ENCODE measurements at regions not wholly inside any gene's neighbourhood (a gene's known extent, or its start where the extent isn't known, plus 50 kb on each side); places are given as distances from the start of the nearest gene placed in this dataset.

DNA sequence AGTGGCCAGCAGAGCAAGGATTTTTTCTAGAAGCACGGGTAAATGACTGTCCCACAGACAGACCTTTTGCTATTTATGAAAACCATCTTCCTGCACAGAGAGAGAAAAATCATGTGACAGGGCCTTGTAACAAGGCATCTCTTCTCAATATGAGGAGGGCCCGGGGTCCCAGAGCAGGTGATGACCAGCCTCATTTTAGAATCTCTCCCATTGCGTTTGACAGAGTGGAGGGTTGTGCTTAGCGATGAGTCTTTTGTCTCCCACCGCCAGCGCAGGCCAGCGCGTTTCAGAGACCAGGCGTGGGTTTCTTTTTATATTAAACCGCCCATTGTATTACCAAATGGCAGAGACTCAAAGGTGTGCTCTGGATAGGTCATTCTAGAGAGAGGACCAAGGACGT lies 97.4 kb upstream of the UBL3 start:
- no peak for TF ChIP-seq CTCF (IDR thresholded peaks at IDR 0.05; ENCODE audit: insufficient read depth, low read length, poor library complexity, severe bottlenecking)
- Histone ChIP-seq H3K36me3 (ENCODE audit: control insufficient read depth, insufficient read depth, low read length) (no peaks in the 10 kb centered on the region), H3K4me3 (replicated peaks; ENCODE audit: low read depth, low read length) (no peak overlapping the region), H3K27me3 (replicated peaks; ENCODE audit: control insufficient read depth, insufficient read depth, low read length) (no peaks in the 10 kb centered on the region; the same call in 1 of the 2 replicates)
- DNase-seq (ENCODE audit: extremely low read depth, insufficient read length) = no peak

DNA sequence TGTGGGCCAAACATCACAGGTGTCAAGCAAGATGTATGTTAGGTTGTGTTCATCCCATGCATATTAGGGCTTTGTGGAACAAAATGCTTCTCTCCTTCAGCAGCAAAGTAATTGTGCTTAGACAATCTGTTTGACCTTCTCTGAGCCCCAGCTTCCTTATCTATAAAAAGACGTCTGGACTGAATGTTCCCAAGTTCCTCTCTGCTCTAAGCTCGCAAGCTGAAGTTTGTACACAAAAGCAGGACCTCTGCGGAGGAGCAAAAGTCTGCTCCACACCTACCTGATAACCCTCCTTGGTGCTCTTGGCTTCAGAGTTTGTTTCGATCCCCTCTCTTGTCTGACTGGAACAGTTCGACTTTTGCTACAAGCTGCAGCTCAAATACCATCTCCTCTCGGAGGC lies 95.7 kb upstream of the UBL3 start:
- no peaks in the 10 kb centered on the region for H3K27me3 ChIP-seq (replicated peaks; ENCODE audit: control insufficient read depth, insufficient read depth, low read length)
- TF ChIP-seq CTCF (IDR thresholded peaks at IDR 0.05; ENCODE audit: insufficient read depth, low read length, poor library complexity, severe bottlenecking) = no peak
- DNase-seq (ENCODE audit: extremely low read depth, insufficient read length) = no peak

DNA sequence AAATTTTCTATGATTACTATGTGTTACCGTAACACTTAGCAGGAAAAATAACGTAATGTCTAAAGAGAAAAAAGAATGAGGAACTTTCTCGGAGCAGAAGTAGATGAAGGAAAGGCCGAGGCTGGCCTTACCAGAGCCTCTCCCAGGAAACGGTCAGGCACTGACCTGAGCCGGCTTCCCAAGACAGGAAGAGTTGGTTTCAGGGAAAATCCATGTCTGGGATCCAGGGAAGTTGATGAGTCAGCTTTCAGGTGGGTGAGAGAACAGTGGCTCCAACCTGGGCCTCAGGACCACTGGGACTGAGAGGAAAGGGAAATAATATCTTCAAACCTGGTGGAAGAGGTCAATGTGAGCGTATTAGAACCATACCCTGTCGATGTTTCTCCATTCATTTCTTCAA lies 93.3 kb upstream of the UBL3 start:
- Histone ChIP-seq H3K36me3 (ENCODE audit: control insufficient read depth, insufficient read depth, low read length) (no peaks in the 10 kb centered on the region), H3K4me3 (replicated peaks; ENCODE audit: low read depth, low read length) (no peak overlapping the region), H3K27me3 (replicated peaks; ENCODE audit: control insufficient read depth, insufficient read depth, low read length) (no peaks in the 10 kb centered on the region)
- DNase-seq (ENCODE audit: extremely low read depth, insufficient read length) = no peak
- TF ChIP-seq CTCF (IDR thresholded peaks at IDR 0.05; ENCODE audit: insufficient read depth, low read length, poor library complexity, severe bottlenecking) = no peak

More for the DNA sequence above, 95.7 kb upstream of the UBL3 start:
- Histone ChIP-seq H3K36me3 (ENCODE audit: control insufficient read depth, insufficient read depth, low read length) (no peaks in the 10 kb centered on the region), H3K4me3 (replicated peaks; ENCODE audit: low read depth, low read length) (no peak overlapping the region)

DNA sequence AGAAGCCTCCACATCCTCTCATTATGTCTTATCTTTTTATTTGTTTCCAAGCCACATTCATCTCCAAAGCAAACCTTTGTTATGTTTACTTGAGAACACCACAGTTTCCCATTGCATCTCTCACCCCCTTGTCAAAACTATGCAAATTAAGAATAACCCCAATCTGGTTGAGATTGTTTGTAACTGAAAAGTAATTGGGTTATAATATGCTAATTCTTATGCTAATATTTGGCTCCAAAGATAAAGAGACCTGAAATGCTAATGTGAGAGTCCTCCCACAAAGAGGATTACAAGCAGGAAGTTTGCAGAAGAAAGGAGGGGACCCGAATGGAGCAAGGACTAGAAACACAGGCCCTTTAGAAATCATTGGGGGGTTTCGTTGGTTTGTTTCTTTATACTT lies 92.9 kb upstream of the UBL3 start:
- Histone ChIP-seq H3K27me3 (replicated peaks; ENCODE audit: control insufficient read depth, insufficient read depth, low read length) (no peaks in the 10 kb centered on the region), H3K36me3 (ENCODE audit: control insufficient read depth, insufficient read depth, low read length) (no peaks in the 10 kb centered on the region), H3K4me3 (replicated peaks; ENCODE audit: low read depth, low read length) (no peak overlapping the region)
- TF ChIP-seq CTCF (IDR thresholded peaks at IDR 0.05; ENCODE audit: insufficient read depth, low read length, poor library complexity, severe bottlenecking) = no peak
- no peak for DNase-seq (ENCODE audit: extremely low read depth, insufficient read length)

DNA sequence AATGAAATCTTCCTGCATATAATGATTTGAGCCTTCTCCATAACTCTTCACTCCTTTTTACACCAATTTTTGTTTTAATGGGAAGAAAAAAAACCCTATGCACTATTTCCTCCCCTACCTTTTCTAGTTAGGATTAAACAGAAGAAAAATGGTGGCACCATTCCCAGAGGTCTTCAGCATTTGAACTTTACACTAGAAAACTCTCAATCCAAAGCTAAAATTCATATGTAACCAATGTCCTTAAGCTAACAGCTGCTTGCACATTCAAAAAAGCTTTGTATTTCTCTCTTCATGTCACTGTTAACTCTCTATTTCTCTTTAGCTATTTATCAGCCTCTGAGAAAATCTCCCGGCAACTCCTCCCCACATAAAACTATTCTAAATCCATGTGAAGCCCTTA lies 90.3 kb upstream of the UBL3 start:
- TF ChIP-seq CTCF (IDR thresholded peaks at IDR 0.05; ENCODE audit: insufficient read depth, low read length, poor library complexity, severe bottlenecking) = no peak
- Histone ChIP-seq H3K36me3 (ENCODE audit: control insufficient read depth, insufficient read depth, low read length) (no peaks in the 10 kb centered on the region), H3K27me3 (replicated peaks; ENCODE audit: control insufficient read depth, insufficient read depth, low read length) (no peaks in the 10 kb centered on the region), H3K4me3 (replicated peaks; ENCODE audit: low read depth, low read length) (no peak overlapping the region)
- DNase-seq (ENCODE audit: extremely low read depth, insufficient read length) = no peak

DNA sequence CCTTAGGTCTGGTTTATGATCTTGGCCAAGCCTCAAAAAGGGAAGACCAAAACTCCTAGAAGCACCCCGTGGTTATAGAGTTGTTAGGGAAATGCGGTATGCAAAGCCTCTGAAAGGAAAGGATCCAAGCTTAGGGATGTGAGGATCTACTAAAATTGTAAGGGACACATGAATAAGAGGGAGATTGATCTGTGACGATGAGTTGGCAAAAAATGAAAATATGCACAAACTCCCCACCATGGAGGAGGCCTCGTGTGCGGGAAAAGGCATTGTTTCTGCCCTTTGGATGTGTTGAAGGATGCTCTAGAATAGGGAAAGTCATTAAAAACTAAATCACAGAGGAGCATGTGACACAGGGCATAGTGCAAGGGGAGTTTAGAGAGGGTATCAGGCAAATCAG lies 88.7 kb upstream of the UBL3 start:
- H3K4me3 ChIP-seq (replicated peaks; ENCODE audit: low read depth, low read length) = no peak overlapping the region
- H3K36me3 ChIP-seq (ENCODE audit: control insufficient read depth, insufficient read depth, low read length) = no peaks in the 10 kb centered on the region
- TF ChIP-seq CTCF (IDR thresholded peaks at IDR 0.05; ENCODE audit: insufficient read depth, low read length, poor library complexity, severe bottlenecking) = no peak
- DNase-seq (ENCODE audit: extremely low read depth, insufficient read length) = no peak
- H3K27me3 ChIP-seq (replicated peaks; ENCODE audit: control insufficient read depth, insufficient read depth, low read length) = no peaks in the 10 kb centered on the region
